ENCODE measurements at regions not wholly inside any gene's neighbourhood (a gene's known extent, or its start where the extent isn't known, plus 50 kb on each side); places are given as distances from the start of the nearest gene placed in this dataset.

- TF ChIP-seq PRDM6 (tag by site-specific recombination; IDR thresholded peaks at IDR 0.05) (no peak), ZNF792 (tag by site-specific recombination; IDR thresholded peaks at IDR 0.05) (no peak), ZNF768 (tag by site-specific recombination; IDR thresholded peaks at IDR 0.05) (no peak), ZNF354C (tag by site-specific recombination; IDR thresholded peaks at IDR 0.05; ENCODE audit: borderline replicate concordance, low read depth) (no peak), ZNF362 (tag by site-specific recombination; IDR thresholded peaks at IDR 0.05) (no peak), ZNF23 (tag by site-specific recombination; IDR thresholded peaks at IDR 0.05; ENCODE audit: borderline replicate concordance) (no peak), ZSCAN23 (tag by site-specific recombination; IDR thresholded peaks at IDR 0.05) (no peak)
- CTCF ChIA-PET, result no interaction called here
- no peaks in the 10 kb centered on the region for H3K9me3 ChIP-seq (ENCODE audit: control insufficient read depth, insufficient read depth, low read depth, low read length)
- POLR2A ChIA-PET, result no interaction called here
- H3K27ac ChIP-seq (ENCODE audit: extremely low read depth, low read depth, low read length), result no peak overlapping the region
- H3K4me1 ChIP-seq (ENCODE audit: control insufficient read depth, insufficient read depth, low read length), result no peaks in the 10 kb centered on the region
- H3K4me3 ChIP-seq (ENCODE audit: low read depth, low read length), result no peak overlapping the region
- no peaks in the 10 kb centered on the region for H3K36me3 ChIP-seq (ENCODE audit: control insufficient read depth in 2 of 2, insufficient read depth in 1 of 2, low read length in 2 of 2)
Observed at GRCh38 chr16:79363035-79363434, 237.5 kb downstream of the MAF start.

GRCh38 chr16:79362300-79362970 lies 238.1 kb downstream of the MAF start:
- Histone ChIP-seq H3K36me3 (ENCODE audit: control insufficient read depth in 2 of 2, insufficient read depth in 1 of 2, low read length in 2 of 2) (no peaks in the 10 kb centered on the region), H3K27ac (ENCODE audit: extremely low read depth, low read depth, low read length) (no peak overlapping the region), H3K4me3 (ENCODE audit: low read depth, low read length) (no peak overlapping the region), H3K9me3 (ENCODE audit: control insufficient read depth, insufficient read depth, low read depth, low read length) (no peaks in the 10 kb centered on the region), H3K4me1 (ENCODE audit: control insufficient read depth, insufficient read depth, low read length) (no peaks in the 10 kb centered on the region)
- CTCF ChIA-PET, result no interaction called here
- TF ChIP-seq ZSCAN23 (tag by site-specific recombination; IDR thresholded peaks at IDR 0.05) (no peak), ZNF560 (tag by site-specific recombination; IDR thresholded peaks at IDR 0.05; ENCODE audit: borderline replicate concordance) (no peak)
- POLR2A ChIA-PET, result no interaction called here

- CTCF ChIA-PET, result no interaction called here
Observed at GRCh38 chr16:79361132-79361751, 239.3 kb downstream of the MAF start.

GRCh38 chr16:79360267-79360666 lies 240.3 kb downstream of the MAF start:
- POLR2A ChIA-PET, result no interaction called here
- H3K27ac ChIP-seq (ENCODE audit: extremely low read depth, low read depth, low read length), result no peak overlapping the region
- no peak overlapping the region for H3K4me3 ChIP-seq (ENCODE audit: low read depth, low read length)
- CTCF ChIA-PET, result interaction anchor here (0.8 kb wide), 1 partner anchor 20 kb away, joined by 3 read pairs; no protein-coding TSS in a partner anchor
- TF ChIP-seq SCRT1 (tag by site-specific recombination; IDR thresholded peaks at IDR 0.05; ENCODE audit: borderline replicate concordance) (no peak), ZFP37 (tag by site-specific recombination; IDR thresholded peaks at IDR 0.05) (no peak)
- H3K4me1 ChIP-seq (ENCODE audit: control insufficient read depth, insufficient read depth, low read length), result no peaks in the 10 kb centered on the region
- H3K9me3 ChIP-seq (ENCODE audit: control insufficient read depth, insufficient read depth, low read depth, low read length), result no peaks in the 10 kb centered on the region
- H3K36me3 ChIP-seq (ENCODE audit: control insufficient read depth in 2 of 2, insufficient read depth in 1 of 2, low read length in 2 of 2), result no peaks in the 10 kb centered on the region

More at GRCh38 chr16:79361132-79361751, 239.3 kb downstream of the MAF start:
- Histone ChIP-seq H3K4me3 (ENCODE audit: low read depth, low read length) (no peak overlapping the region), H3K27ac (ENCODE audit: extremely low read depth, low read depth, low read length) (no peak overlapping the region), H3K36me3 (ENCODE audit: control insufficient read depth in 2 of 2, insufficient read depth in 1 of 2, low read length in 2 of 2) (no peaks in the 10 kb centered on the region), H3K9me3 (ENCODE audit: control insufficient read depth, insufficient read depth, low read depth, low read length) (no peaks in the 10 kb centered on the region), H3K4me1 (ENCODE audit: control insufficient read depth, insufficient read depth, low read length) (no peaks in the 10 kb centered on the region)
- POLR2A ChIA-PET, result no interaction called here
- TF ChIP-seq ZNF521 (tag by site-specific recombination; IDR thresholded peaks at IDR 0.05), result no peak
- no peak for TF ChIP-seq RBAK (tag by site-specific recombination; IDR thresholded peaks at IDR 0.05)
- no peak for TF ChIP-seq ZEB2 (tag by site-specific recombination; IDR thresholded peaks at IDR 0.05)
- TF ChIP-seq ZSCAN30 (tag by site-specific recombination; IDR thresholded peaks at IDR 0.05), result no peak
- no peak for TF ChIP-seq ZNF175 (tag by site-specific recombination; IDR thresholded peaks at IDR 0.05)
- no peak for TF ChIP-seq SCRT1 (tag by site-specific recombination; IDR thresholded peaks at IDR 0.05; ENCODE audit: borderline replicate concordance)
- no peak for TF ChIP-seq ZNF426 (tag by site-specific recombination; IDR thresholded peaks at IDR 0.05)

All from HEK293 (cell line).